ENCODE measurements at regions not wholly inside any gene's neighbourhood (a gene's known extent, or its start where the extent isn't known, plus 50 kb on each side); places are given as distances from the start of the nearest gene placed in this dataset.

DNA sequence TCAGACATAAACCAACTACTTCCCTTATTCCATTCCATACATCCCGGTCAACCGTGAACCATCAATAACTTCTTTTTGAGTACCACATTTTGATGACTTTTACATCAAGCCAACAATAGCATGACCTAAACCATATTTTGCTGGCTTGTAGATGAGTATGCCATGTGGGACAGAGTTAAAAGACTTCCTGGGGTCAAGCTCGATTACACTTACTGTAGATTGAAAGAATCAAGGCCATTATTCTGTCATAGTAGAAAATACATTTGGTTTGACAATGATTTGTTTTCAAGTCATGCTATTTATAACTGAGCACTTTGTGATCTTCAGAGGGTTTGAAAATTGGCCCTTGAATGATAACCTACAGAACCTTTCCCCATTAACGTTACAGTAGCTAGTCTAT is 1086.9 kb upstream of the PCDH20 start:
- no peaks in the 10 kb centered on the region for H3K36me3 ChIP-seq (ENCODE audit: control insufficient read depth in 2 of 2, extremely low read depth in 1 of 2, insufficient read depth in 2 of 2, low read length in 2 of 2)
- H3K9me1 ChIP-seq (replicated peaks; ENCODE audit: control insufficient read depth, extremely low read depth, insufficient read depth, low read length): no peaks in the 10 kb centered on the region
- ChIA-PET POLR2A (no interaction called here), CTCF (interaction anchor here (1.2 kb wide), 1 partner anchor 10 kb away, joined by 3 read pairs; no protein-coding TSS in a partner anchor)
- no peak overlapping the region for H2AFZ ChIP-seq (ENCODE audit: low read depth, low read length)
- FAIRE-seq (no peak), DNase-seq (ENCODE audit: low read depth, low spot score) (no peak)
- no TSS peak for BruUV-seq (replicated peaks)
- H3K4me2 ChIP-seq (ENCODE audit: insufficient read depth, low read length): no peak overlapping the region
- H3K9ac ChIP-seq (replicated peaks; ENCODE audit: extremely low read depth, insufficient read depth, low read length): no peak overlapping the region
- H3K9me3 ChIP-seq (replicated peaks; ENCODE audit: control insufficient read depth, insufficient read depth, low read length): no peaks in the 10 kb centered on the region
- TF ChIP-seq CTCF (IDR thresholded peaks at IDR 0.05; ENCODE audit: extremely low read depth in 1 of 2, insufficient read depth in 1 of 2, low read depth in 1 of 2, low read length in 2 of 2) (no peak), POLR2AphosphoS5 (IDR thresholded peaks at IDR 0.05; ENCODE audit: insufficient read depth, low read depth, low read length) (no peak), POLR2A (IDR thresholded peaks at IDR 0.05; ENCODE audit: low read depth, low read length) (no peak), EZH2 (IDR thresholded peaks at IDR 0.05; ENCODE audit: borderline replicate concordance, low read depth, low read length, severe bottlenecking) (no peak), GATA2 (IDR thresholded peaks at IDR 0.05; ENCODE audit: insufficient read depth, insufficient read length, low read depth, low read length) (no peak), FOS (IDR thresholded peaks at IDR 0.05; ENCODE audit: borderline replicate concordance, insufficient read depth, low read length) (no peak), MYC (IDR thresholded peaks at IDR 0.05; ENCODE audit: low read depth, low read length) (no peak), JUN (IDR thresholded peaks at IDR 0.05; ENCODE audit: borderline replicate concordance, insufficient read depth, insufficient read length, low read depth) (no peak)
- TF ChIP-seq, protein P1, sequence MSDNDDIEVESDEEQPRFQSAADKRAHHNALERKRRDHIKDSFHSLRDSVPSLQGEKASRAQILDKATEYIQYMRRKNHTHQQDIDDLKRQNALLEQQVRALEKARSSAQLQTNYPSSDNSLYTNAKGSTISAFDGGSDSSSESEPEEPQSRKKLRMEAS (IDR thresholded peaks at IDR 0.05; ENCODE audit: insufficient read depth, insufficient read length): no peak
- intact Hi-C loops (cut with micrococcal nuclease) (no loop called here), dilution Hi-C loops (cut with MboI; ENCODE audit: extremely low pct_ligation_motif_present, low sequenced_read_pairs) (no loop called here)
- no peaks in the 10 kb centered on the region for H3K79me2 ChIP-seq (ENCODE audit: control insufficient read depth, insufficient read depth, low read length)
- H4K20me1 ChIP-seq (replicated peaks; ENCODE audit: control insufficient read depth, extremely low read depth, insufficient read depth, low read length): no peaks in the 10 kb centered on the region
- no peaks in the 10 kb centered on the region for H3K27me3 ChIP-seq (ENCODE audit: control insufficient read depth in 2 of 2, insufficient read depth in 2 of 2, low read length in 2 of 2)
- H3K27ac ChIP-seq (ENCODE audit: insufficient read depth, low read depth, low read length): no peak overlapping the region
- H3K4me3 ChIP-seq (replicated peaks in 1 of 3; ENCODE audit: insufficient read depth in 1 of 3, low read depth in 1 of 3, low read length in 3 of 3): no peak overlapping the region
- H3K4me1 ChIP-seq (ENCODE audit: control insufficient read depth, extremely low read depth, insufficient read depth, low read length): no peaks in the 10 kb centered on the region

Measured in endothelial cell of umbilical vein (primary cell).